PC-9 (cell line): ENCODE measurements at regions not wholly inside any gene's neighbourhood (a gene's known extent, or its start where the extent isn't known, plus 50 kb on each side); places are given as distances from the start of the nearest gene placed in this dataset.

Source experiments
- BruUV-seq: library from RNA; stranded (reverse); fragments of 400-500 nt; replicated peaks from 2 replicates; lab custom pipeline; 2021; lab: Mats Ljungman, UMichigan
- CTCF ChIA-PET: fragments of 300-600 bp; sonication (Branson Sonifier 250); formaldehyde crosslinking; loops from one replicate; lab custom pipeline; 2022; ENCODE audit warnings: antibody characterized with exemption; lab: Charles Lee
- POLR2A ChIA-PET: fragments of 300-600 bp; sonication (Branson Sonifier 250); formaldehyde crosslinking; loops from one replicate; lab custom pipeline; 2022; ENCODE audit warnings: antibody characterized with exemption; ENCODE audit not compliant: unreplicated experiment; lab: Charles Lee
- DNase-seq, 2 experiments: peaks; one replicate each; pipeline versions ENCODE4 v3.0.0 to v3.0.0-alpha.2; 2015 to 2022; ENCODE audit warnings: mixed read lengths in 1 of 2
- H2AFZ ChIP-seq: fragments of 200-600 bp; sonication (generic); 2 replicates; pipeline ENCODE4 v1.8.1; 2017; ENCODE audit warnings: antibody characterized with exemption
- H3F3A ChIP-seq: fragments of 200-600 bp; sonication (generic); 2 replicates; pipeline ENCODE4 v1.8.1; 2017; ENCODE audit warnings: antibody characterized with exemption, mild to moderate bottlenecking, low read depth; ENCODE audit not compliant: insufficient read depth
- H3K27ac ChIP-seq: fragments of 200-600 bp; sonication (generic); 2 replicates; pipeline ENCODE4 v1.6.1; 2016; ENCODE audit warnings: mixed run types
- H3K27me3 ChIP-seq: fragments of 200-600 bp; sonication (generic); 2 replicates; pipeline ENCODE4 v1.6.1; 2016; ENCODE audit warnings: low read depth, mixed run types; ENCODE audit not compliant: insufficient read depth
- H3K36me3 ChIP-seq: fragments of 200-600 bp; sonication (generic); 2 replicates; pipeline ENCODE4 v1.6.1; 2016; ENCODE audit warnings: low read depth, mixed run types
- H3K4me1 ChIP-seq: fragments of 200-600 bp; sonication (generic); replicated peaks from 2 replicates; pipeline ENCODE4 v1.6.1; 2016; ENCODE audit warnings: mixed run types; ENCODE audit not compliant: insufficient read depth
- H3K4me2 ChIP-seq: fragments of 200-600 bp; sonication (generic); 2 replicates; pipeline ENCODE4 v1.6.1; 2017; ENCODE audit warnings: mixed run types
- H3K4me3 ChIP-seq: fragments of 200-600 bp; sonication (generic); 2 replicates; pipeline ENCODE4 v1.6.1; 2016; ENCODE audit warnings: mixed run types
- H3K79me2 ChIP-seq: fragments of 200-600 bp; sonication (generic); 2 replicates; pipeline ENCODE4 v1.6.1; 2017; ENCODE audit warnings: low read depth, mixed run types
- H3K9me2 ChIP-seq: fragments of 200-600 bp; sonication (generic); 2 replicates; pipeline ENCODE4 v1.8.1; 2017; ENCODE audit warnings: mild to moderate bottlenecking; ENCODE audit not compliant: insufficient read depth
- H3K9me3 ChIP-seq: fragments of 200-600 bp; sonication (generic); 2 replicates; pipeline ENCODE4 v1.8.1; 2016; ENCODE audit warnings: low read depth; ENCODE audit not compliant: insufficient read depth
- H4K20me1 ChIP-seq: fragments of 200-600 bp; sonication (generic); 2 replicates; pipeline ENCODE4 v1.8.1; 2017; ENCODE audit not compliant: insufficient read depth
- CTCF ChIP-seq: fragments of 200-600 bp; sonication (generic); conservative IDR thresholded peaks from 2 replicates; pipeline ENCODE4 v1.6.1; 2017; ENCODE audit warnings: mixed run types, antibody characterized with exemption, mild to moderate bottlenecking, moderate library complexity
- EZH2 ChIP-seq: fragments of 200-600 bp; sonication (generic); IDR thresholded peaks from 2 replicates; pipeline ENCODE4 v1.8.0; 2017; ENCODE audit warnings: antibody characterized with exemption, low read depth
- intact Hi-C: fragments of 100-400 bp; cut with micrococcal nuclease; formaldehyde crosslinking; loops from one replicate; pipeline ENCODE4 v1.10.0; 2022; ENCODE audit not compliant: unreplicated experiment

- intact Hi-C loops = no loop called here
- ChIA-PET CTCF (no interaction called here), POLR2A (no interaction called here)
- Histone ChIP-seq H3K9me3 (no peaks in the 10 kb centered on the region), H3K36me3 (no peaks in the 10 kb centered on the region), H3K27me3 (no peaks in the 10 kb centered on the region), H3K9me2 (no peaks in the 10 kb centered on the region), H3K4me3 (no peak overlapping the region), H3K4me1 (peaks cover 10% of the 10 kb centered on the region), H3F3A (no peaks in the 10 kb centered on the region), H3K27ac (no peak overlapping the region), H3K4me2 (no peak overlapping the region), H4K20me1 (no peaks in the 10 kb centered on the region), H3K79me2 (no peaks in the 10 kb centered on the region), H2AFZ (no peak overlapping the region)
- no TSS peak for BruUV-seq
- DNase-seq = no peak
- TF ChIP-seq EZH2 (no peak), CTCF (no peak)
These were observed 59.3 kb upstream of the CFAP161 start for GRCh38 chr15:81074773-81075172.

GRCh38 chr15:81075272-81075671, 58.8 kb upstream of the CFAP161 start:
- Histone ChIP-seq H3K4me2 (no peak overlapping the region), H2AFZ (no peak overlapping the region), H3K9me3 (no peaks in the 10 kb centered on the region), H3K36me3 (no peaks in the 10 kb centered on the region), H4K20me1 (no peaks in the 10 kb centered on the region), H3K79me2 (no peaks in the 10 kb centered on the region), H3K4me3 (no peak overlapping the region), H3K27me3 (no peaks in the 10 kb centered on the region), H3F3A (no peaks in the 10 kb centered on the region), H3K4me1 (peaks cover 10% of the 10 kb centered on the region), H3K27ac (no peak overlapping the region), H3K9me2 (no peaks in the 10 kb centered on the region)
- no peak for DNase-seq
- ChIA-PET POLR2A (no interaction called here), CTCF (no interaction called here)
- intact Hi-C loops = no loop called here
- no peak for TF ChIP-seq CTCF
- TF ChIP-seq EZH2 = no peak
- no TSS peak for BruUV-seq

- BruUV-seq = no TSS peak
- no peaks in the 10 kb centered on the region for H4K20me1 ChIP-seq
- no peak overlapping the region for H2AFZ ChIP-seq
- H3K27me3 ChIP-seq = no peaks in the 10 kb centered on the region
- intact Hi-C loops = loop anchor here (10.0 kb wide), 1 partner anchor 416 kb away; no protein-coding TSS in a partner anchor
- CTCF ChIA-PET = no interaction called here
- no peak overlapping the region for H3K4me2 ChIP-seq
- no peaks in the 10 kb centered on the region for H3K36me3 ChIP-seq
- no peaks in the 10 kb centered on the region for H3K9me2 ChIP-seq
- no peak overlapping the region for H3K4me3 ChIP-seq
- H3K9me3 ChIP-seq = no peaks in the 10 kb centered on the region
- no peaks in the 10 kb centered on the region for H3K4me1 ChIP-seq
- DNase-seq = no peak
- TF ChIP-seq CTCF (no peak), EZH2 (no peak)
- H3K27ac ChIP-seq = no peak overlapping the region
- H3F3A ChIP-seq = no peaks in the 10 kb centered on the region
- H3K79me2 ChIP-seq = no peaks in the 10 kb centered on the region
- POLR2A ChIA-PET = no interaction called here
These were observed 53.1 kb upstream of the CFAP161 start for GRCh38 chr15:81080996-81081395.
